ENCODE measurements at regions not wholly inside any gene's neighbourhood (a gene's known extent, or its start where the extent isn't known, plus 50 kb on each side); places are given as distances from the start of the nearest gene placed in this dataset.

DNA sequence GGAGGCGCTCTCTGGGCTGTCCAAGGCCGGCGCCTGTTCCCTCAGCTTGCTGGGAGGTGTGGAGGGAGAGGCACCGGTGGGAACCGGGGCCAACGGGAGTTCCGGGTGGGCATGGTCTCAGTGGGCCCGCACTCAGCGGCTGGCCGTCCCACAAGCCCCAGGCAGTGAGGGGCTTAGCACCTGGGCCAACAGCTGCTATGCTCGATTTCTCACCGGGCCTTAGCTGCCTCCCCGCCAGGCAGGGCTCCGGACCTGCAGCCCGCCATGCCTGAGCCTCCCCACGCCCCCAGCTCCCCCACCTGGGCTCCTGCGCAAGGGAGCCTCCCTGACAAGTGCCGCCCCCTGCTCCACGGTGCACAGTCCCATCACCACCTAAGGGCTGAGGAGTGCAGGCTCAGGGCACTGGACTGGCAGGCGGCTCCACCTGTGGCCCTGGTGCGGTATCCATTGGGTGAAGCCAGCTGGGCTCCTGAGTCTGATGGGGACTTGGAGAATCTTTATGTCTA is 276.5 kb downstream of the SH2D4B start:
- Histone ChIP-seq H3K4me3 (replicated peaks in 1 of 3; ENCODE audit: low read depth in 2 of 3, low read length in 3 of 3) (no peak overlapping the region), H3K36me3 (replicated peaks in 1 of 2; ENCODE audit: control insufficient read depth in 1 of 2, insufficient read depth in 2 of 2, low read length in 2 of 2) (no peaks in the 10 kb centered on the region), H4K20me1 (ENCODE audit: insufficient read depth, low read length) (no peaks in the 10 kb centered on the region), H3K9me3 (replicated peaks in 1 of 2; ENCODE audit: control insufficient read depth in 1 of 2, insufficient read depth in 1 of 2, low read length in 2 of 2) (peaks cover 4 to 34% of the 10 kb centered on the region in 2 donors), H3K79me2 (ENCODE audit: insufficient read depth, low read length) (no peaks in the 10 kb centered on the region), H3K9ac (ENCODE audit: insufficient read depth, low read length, poor library complexity, severe bottlenecking) (no peak overlapping the region), H3K4me1 (ENCODE audit: control insufficient read depth in 1 of 2, insufficient read depth in 2 of 2, low read length in 2 of 2) (no peaks in the 10 kb centered on the region), H3K27me3 (ENCODE audit: control insufficient read depth in 2 of 2, insufficient read depth in 2 of 2, low read length in 2 of 2) (no peaks in the 10 kb centered on the region), H3K27ac (ENCODE audit: low read depth in 1 of 2, low read length in 2 of 2) (no peak overlapping the region), H2AFZ (ENCODE audit: insufficient read depth, low read depth, low read length, poor library complexity, severe bottlenecking) (no peak overlapping the region), H3K4me2 (replicated peaks; ENCODE audit: extremely low read depth, low read length, poor library complexity, severe bottlenecking) (no peak overlapping the region)
- 99% methylated on average over 17 of the region's 21 CpGs for WGBS (ENCODE audit: insufficient coverage)
- Mint-ChIP-seq H3K27ac (no peak overlapping the region), H3K4me3 (no peak overlapping the region), H3K9me3 (peaks cover 9 to 46% (median 16%) of the 10 kb centered on the region in 7 donors), H3K36me3 (no peaks in the 10 kb centered on the region), H3K27me3 (ENCODE audit: low read depth in 3 of 3) (peaks cover 0 to 1% (median 0%) of the 10 kb centered on the region in 3 donors), H3K4me1 (no peaks in the 10 kb centered on the region)
- intact Hi-C loops (cut with micrococcal nuclease): no loop called here
- TF ChIP-seq CTCF (IDR thresholded peaks at IDR 0.05): no peak
- DNase-seq: no peak

DNA sequence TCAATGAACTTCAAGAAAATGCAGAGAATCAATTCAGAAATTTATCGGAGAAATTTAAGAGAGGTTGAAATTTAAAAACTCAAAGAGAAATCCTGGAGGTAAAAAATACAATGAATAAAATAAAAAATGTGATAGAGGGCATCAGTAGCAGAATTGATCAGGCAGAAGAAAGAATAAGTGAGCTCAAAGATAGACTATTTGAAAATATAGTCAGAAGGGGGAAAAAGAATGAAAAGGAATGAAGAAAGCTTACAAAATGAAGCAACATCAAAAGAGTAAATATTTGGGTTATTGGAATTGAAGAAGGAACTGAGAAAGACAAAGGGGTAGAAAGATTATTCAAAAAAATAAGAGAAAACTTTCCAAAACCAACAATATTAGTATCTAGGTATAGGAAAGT is 291.4 kb downstream of the SH2D4B start:
- H3K27ac ChIP-seq (ENCODE audit: low read depth in 1 of 2, low read length in 2 of 2): no peak overlapping the region
- H3K27ac Mint-ChIP-seq: no peak overlapping the region
- no peaks in the 10 kb centered on the region for H3K27me3 ChIP-seq (ENCODE audit: control insufficient read depth in 2 of 2, insufficient read depth in 2 of 2, low read length in 2 of 2)
- no peak overlapping the region for H3K4me3 Mint-ChIP-seq
- H3K4me2 ChIP-seq (replicated peaks; ENCODE audit: extremely low read depth, low read length, poor library complexity, severe bottlenecking): no peak overlapping the region
- H3K4me3 ChIP-seq (replicated peaks in 1 of 3; ENCODE audit: low read depth in 2 of 3, low read length in 3 of 3): no peak overlapping the region
- no peak for TF ChIP-seq CTCF (IDR thresholded peaks at IDR 0.05)
- H3K36me3 Mint-ChIP-seq: no peaks in the 10 kb centered on the region
- H3K9ac ChIP-seq (ENCODE audit: insufficient read depth, low read length, poor library complexity, severe bottlenecking): no peak overlapping the region
- H3K4me1 ChIP-seq (ENCODE audit: control insufficient read depth in 1 of 2, insufficient read depth in 2 of 2, low read length in 2 of 2): no peaks in the 10 kb centered on the region
- no peaks in the 10 kb centered on the region for H3K4me1 Mint-ChIP-seq
- H3K79me2 ChIP-seq (ENCODE audit: insufficient read depth, low read length): no peaks in the 10 kb centered on the region
- no peaks in the 10 kb centered on the region for H3K27me3 Mint-ChIP-seq (ENCODE audit: low read depth in 3 of 3)
- intact Hi-C loops (cut with micrococcal nuclease): no loop called here
- no peaks in the 10 kb centered on the region for H4K20me1 ChIP-seq (ENCODE audit: insufficient read depth, low read length)
- H3K36me3 ChIP-seq (replicated peaks in 1 of 2; ENCODE audit: control insufficient read depth in 1 of 2, insufficient read depth in 2 of 2, low read length in 2 of 2): no peaks in the 10 kb centered on the region
- WGBS (ENCODE audit: insufficient coverage): no CpG with 5 or more reads among the region's 1 CpG
- peaks cover 17 to 22% of the 10 kb centered on the region in 2 donors for H3K9me3 ChIP-seq (replicated peaks in 1 of 2; ENCODE audit: control insufficient read depth in 1 of 2, insufficient read depth in 1 of 2, low read length in 2 of 2)
- H3K9me3 Mint-ChIP-seq: peaks cover 7 to 28% (median 20%) of the 10 kb centered on the region in 7 donors
- no peak for DNase-seq
- H2AFZ ChIP-seq (ENCODE audit: insufficient read depth, low read depth, low read length, poor library complexity, severe bottlenecking): no peak overlapping the region
